NT2/D1 (cell line): ENCODE measurements at regions not wholly inside any gene's neighbourhood (a gene's known extent, or its start where the extent isn't known, plus 50 kb on each side); places are given as distances from the start of the nearest gene placed in this dataset.

Experiments
- DNase-seq: peaks from one replicate; pipeline ENCODE4 v3.0.0-alpha.2; 2011; ENCODE audit warnings: low read depth, low spot score
- H3K27me3 ChIP-seq: 2 replicates; pipeline ENCODE4 v1.6.0; 2011; ENCODE audit warnings: mild to moderate bottlenecking; ENCODE audit not compliant: insufficient read length, insufficient read depth
- H3K36me3 ChIP-seq: 2 replicates; pipeline ENCODE4 v1.6.1; 2011; ENCODE audit warnings: mild to moderate bottlenecking, low read length, mixed read lengths; ENCODE audit not compliant: insufficient read depth, insufficient read length
- H3K4me1 ChIP-seq: 2 replicates; pipeline ENCODE4 v1.5.1; 2011; ENCODE audit not compliant: insufficient read depth, insufficient read length
- H3K4me3 ChIP-seq: 2 replicates; pipeline ENCODE4 v1.5.1; 2011; ENCODE audit warnings: low read depth; ENCODE audit not compliant: insufficient read length
- H3K9ac ChIP-seq: 2 replicates; pipeline ENCODE4 v1.6.0; 2011; ENCODE audit warnings: low read depth; ENCODE audit not compliant: insufficient read length
- H3K9me3 ChIP-seq: 2 replicates; pipeline ENCODE4 v1.5.1; 2011; ENCODE audit warnings: mild to moderate bottlenecking, low read length; ENCODE audit not compliant: insufficient read depth
- SUZ12 ChIP-seq: IDR thresholded peaks from 2 replicates; pipeline ENCODE4 v1.6.1; 2011; ENCODE audit not compliant: insufficient read length, insufficient read depth; ENCODE audit errors: extremely low read depth
- YY1 ChIP-seq: IDR thresholded peaks from 2 replicates; pipeline ENCODE4 v1.6.1; 2011; ENCODE audit not compliant: insufficient read length, insufficient read depth
- ZNF274 ChIP-seq: IDR thresholded peaks from 2 replicates; pipeline ENCODE4 v1.6.1; 2011; ENCODE audit warnings: mild to moderate bottlenecking, low read depth, low read length

DNA sequence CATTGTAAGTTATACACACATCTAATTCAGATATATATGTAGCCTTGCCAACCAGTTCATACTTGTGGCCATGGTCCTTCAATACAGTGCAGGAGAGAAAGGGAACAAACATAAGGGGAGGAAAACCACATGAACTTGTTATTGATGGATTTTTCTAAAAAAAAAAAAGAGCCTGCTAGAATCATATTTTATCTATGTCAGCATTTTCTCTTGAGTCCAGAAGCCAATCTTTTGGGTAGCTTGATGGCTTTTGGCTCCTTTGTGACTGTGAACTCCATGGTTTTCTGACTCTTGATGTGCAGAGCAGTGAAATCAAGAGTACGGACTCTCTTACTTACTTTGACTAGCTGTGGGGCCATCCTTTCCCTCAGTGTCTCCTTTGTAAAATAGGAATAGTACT, 197.4 kb upstream of the DPH6 start:
- H3K9me3 ChIP-seq: peaks cover 10% of the 10 kb centered on the region; the same call in 1 of the 2 replicates
- TF ChIP-seq SUZ12: no peak
- no peak for TF ChIP-seq YY1
- H3K4me3 ChIP-seq: no peak overlapping the region
- H3K27me3 ChIP-seq: no peaks in the 10 kb centered on the region
- no peak for DNase-seq
- no peak overlapping the region for H3K9ac ChIP-seq
- no peaks in the 10 kb centered on the region for H3K36me3 ChIP-seq
- no peaks in the 10 kb centered on the region for H3K4me1 ChIP-seq

DNA sequence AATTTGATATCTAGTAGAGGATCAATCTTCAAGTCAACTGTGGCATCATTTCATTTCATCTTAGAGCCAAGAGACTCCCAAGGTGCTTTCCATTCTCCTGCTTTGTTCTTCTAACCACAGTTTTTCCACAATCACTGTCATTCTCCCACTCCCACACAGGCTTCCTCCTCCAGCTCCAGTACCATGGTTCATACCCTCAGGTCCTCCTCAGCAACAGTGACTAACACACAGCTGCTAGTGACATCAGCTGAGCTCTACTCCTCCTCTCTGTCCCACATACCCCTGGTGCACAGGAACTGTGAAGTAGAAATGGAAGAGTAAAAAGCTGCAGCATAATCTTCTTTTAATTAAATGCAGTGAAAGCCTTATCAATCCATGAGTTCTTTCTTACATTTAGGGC, 200.2 kb upstream of the DPH6 start:
- H3K9ac ChIP-seq: no peak overlapping the region
- H3K9me3 ChIP-seq: peaks cover 10% of the 10 kb centered on the region; the same call in 1 of the 2 replicates
- no peaks in the 10 kb centered on the region for H3K36me3 ChIP-seq
- no peak overlapping the region for H3K4me3 ChIP-seq
- H3K27me3 ChIP-seq: no peaks in the 10 kb centered on the region
- no peaks in the 10 kb centered on the region for H3K4me1 ChIP-seq
- no peak for TF ChIP-seq ZNF274
- no peak for TF ChIP-seq YY1
- no peak for TF ChIP-seq SUZ12
- DNase-seq: no peak

DNA sequence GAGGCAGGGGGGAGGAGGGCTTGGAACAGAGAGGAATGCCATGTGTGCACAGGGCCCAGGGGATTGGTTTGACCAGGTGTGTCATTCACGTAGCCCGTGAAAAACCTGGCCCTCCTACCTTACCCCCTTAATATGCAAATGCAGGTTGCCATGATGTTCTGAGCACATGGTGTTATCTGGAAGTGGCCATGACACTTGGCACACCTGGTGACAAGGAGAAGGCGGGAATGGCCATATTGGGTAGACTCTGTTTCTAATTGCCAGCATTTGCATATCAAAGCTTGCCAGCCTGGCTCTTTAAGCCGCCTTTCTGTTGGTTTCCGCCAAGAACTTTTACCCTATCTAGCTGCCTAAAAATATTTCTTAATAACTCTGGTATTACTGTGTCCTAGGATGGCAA, 202.1 kb upstream of the DPH6 start:
- TF ChIP-seq ZNF274 (no peak), YY1 (no peak), SUZ12 (no peak)
- no peak for DNase-seq
- Histone ChIP-seq H3K4me1 (no peaks in the 10 kb centered on the region), H3K9ac (no peak overlapping the region), H3K4me3 (no peak overlapping the region), H3K27me3 (no peaks in the 10 kb centered on the region), H3K36me3 (no peaks in the 10 kb centered on the region), H3K9me3 (peaks cover 10% of the 10 kb centered on the region; the same call in 1 of the 2 replicates)

DNA sequence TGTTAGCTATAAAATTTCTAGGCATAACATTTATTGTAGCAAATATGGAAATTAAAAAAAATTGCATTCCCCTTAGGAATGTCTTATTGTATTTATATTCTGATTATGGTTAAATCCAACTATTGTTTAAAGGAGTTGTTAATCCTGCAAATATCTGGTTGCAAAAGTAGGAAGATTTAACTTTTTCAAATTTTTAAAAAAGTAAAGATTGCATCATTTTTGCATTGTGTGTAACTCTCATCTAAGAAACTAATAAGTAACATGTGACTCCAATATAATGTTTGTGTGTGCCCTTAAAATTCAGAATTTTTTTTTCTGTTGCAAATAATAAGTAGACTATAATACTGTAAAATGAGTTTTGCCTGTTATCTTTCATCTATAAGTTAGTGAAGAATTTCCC, 204.1 kb upstream of the DPH6 start:
- DNase-seq: no peak
- no peak overlapping the region for H3K4me3 ChIP-seq
- H3K9ac ChIP-seq: no peak overlapping the region
- TF ChIP-seq ZNF274 (no peak), SUZ12 (no peak), YY1 (no peak)
- no peaks in the 10 kb centered on the region for H3K27me3 ChIP-seq
- no peaks in the 10 kb centered on the region for H3K36me3 ChIP-seq
- H3K9me3 ChIP-seq: peaks cover 10% of the 10 kb centered on the region; the same call in 1 of the 2 replicates
- no peaks in the 10 kb centered on the region for H3K4me1 ChIP-seq

DNA sequence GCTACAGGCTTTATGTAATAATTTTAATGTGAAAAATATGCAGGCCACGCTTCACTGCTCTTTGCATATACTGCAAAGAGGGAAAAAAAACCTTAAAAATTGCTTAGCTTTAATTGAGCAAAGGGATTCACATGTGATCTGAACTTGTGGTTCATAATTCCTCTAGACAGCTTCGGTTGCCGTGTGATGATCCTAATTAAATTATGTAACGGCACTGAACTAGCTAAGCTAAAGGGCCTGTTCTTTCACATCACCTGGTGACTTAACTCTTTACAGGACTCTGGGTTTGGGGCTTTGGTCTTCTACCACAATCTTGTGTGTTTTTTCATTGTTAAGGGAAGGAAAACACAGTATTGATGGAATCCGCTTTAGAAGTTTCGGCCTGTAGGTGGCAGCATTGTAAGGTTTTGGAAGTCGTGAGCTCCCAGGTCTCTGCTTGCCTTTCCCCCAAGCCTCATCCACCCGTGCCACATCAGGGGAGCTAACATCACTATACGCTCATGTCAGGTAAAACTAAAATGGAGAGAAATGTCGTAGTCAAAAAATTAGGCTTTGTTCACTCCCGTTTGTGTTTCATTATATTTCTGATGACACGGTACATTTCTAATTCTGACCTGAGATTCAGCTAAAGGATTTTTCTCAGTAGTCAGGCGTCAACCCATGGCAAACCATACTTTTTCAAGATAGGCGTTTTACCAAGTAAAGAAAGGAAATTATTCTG, 205.6 kb upstream of the DPH6 start:
- Histone ChIP-seq H3K9ac (no peak overlapping the region), H3K27me3 (no peaks in the 10 kb centered on the region), H3K36me3 (no peaks in the 10 kb centered on the region), H3K9me3 (peaks cover 10% of the 10 kb centered on the region; the same call in 1 of the 2 replicates), H3K4me1 (no peaks in the 10 kb centered on the region), H3K4me3 (no peak overlapping the region)
- peak; percentile 63 for DNase-seq
- TF ChIP-seq YY1: no peak
- no peak for TF ChIP-seq SUZ12
- no peak for TF ChIP-seq ZNF274

DNA sequence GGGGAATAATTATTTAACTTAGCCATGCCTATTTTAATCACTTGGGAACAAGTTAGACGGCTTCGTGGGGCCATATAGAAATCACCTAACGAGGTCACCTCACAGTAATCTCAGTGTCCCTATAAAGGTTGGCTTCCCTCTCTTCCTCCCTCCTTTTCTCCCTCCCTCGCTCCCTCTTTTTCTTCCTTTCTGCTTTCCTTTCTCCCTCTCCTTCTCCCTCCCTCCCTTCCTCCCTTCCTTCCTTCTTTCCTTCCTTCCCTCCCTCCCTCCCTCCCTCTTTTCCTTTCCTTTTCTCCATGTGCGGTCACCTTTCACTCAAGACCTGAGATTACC, 206.1 kb upstream of the DPH6 start:
- TF ChIP-seq SUZ12: no peak
- no peak for TF ChIP-seq YY1
- no peak for TF ChIP-seq ZNF274
- H3K36me3 ChIP-seq: no peaks in the 10 kb centered on the region
- H3K27me3 ChIP-seq: no peaks in the 10 kb centered on the region
- H3K9ac ChIP-seq: no peak overlapping the region
- no peaks in the 10 kb centered on the region for H3K4me1 ChIP-seq
- DNase-seq: no peak
- peaks cover 10% of the 10 kb centered on the region; the same call in 1 of the 2 replicates for H3K9me3 ChIP-seq
- H3K4me3 ChIP-seq: no peak overlapping the region

DNA sequence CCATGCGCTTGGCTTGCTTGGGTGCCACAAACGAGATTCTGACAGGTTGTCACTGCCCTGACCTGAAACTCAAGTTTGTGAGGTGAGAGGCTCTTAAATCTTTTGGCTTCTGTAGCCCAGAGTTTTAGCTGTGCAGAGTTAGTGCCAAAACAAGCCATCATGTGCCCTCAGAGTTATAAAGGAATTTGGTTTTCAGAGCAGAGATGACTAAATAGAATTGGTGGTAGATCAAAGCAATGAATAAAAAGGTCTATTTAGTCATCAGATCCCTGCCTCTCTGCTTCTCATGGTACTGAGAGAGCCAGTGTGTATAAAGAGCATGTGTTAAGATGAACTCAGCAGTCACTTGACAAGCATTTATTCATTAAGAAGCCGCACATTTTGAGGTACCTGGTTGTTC, 207.5 kb upstream of the DPH6 start:
- Histone ChIP-seq H3K36me3 (no peaks in the 10 kb centered on the region), H3K4me3 (no peak overlapping the region), H3K27me3 (no peaks in the 10 kb centered on the region), H3K9ac (no peak overlapping the region), H3K4me1 (no peaks in the 10 kb centered on the region), H3K9me3 (no peaks in the 10 kb centered on the region)
- TF ChIP-seq ZNF274: no peak
- TF ChIP-seq SUZ12: no peak
- no peak for DNase-seq
